ENCODE measurements at regions not wholly inside any gene's neighbourhood (a gene's known extent, or its start where the extent isn't known, plus 50 kb on each side); places are given as distances from the start of the nearest gene placed in this dataset.

- no peak for TF ChIP-seq POLR2A (IDR thresholded peaks at IDR 0.05; ENCODE audit: low read depth, low read length)
- TF ChIP-seq POLR2AphosphoS5 (IDR thresholded peaks at IDR 0.05; ENCODE audit: low read depth, low read length), result no peak
These were observed 315.9 kb upstream of the PCSK5 start for GRCh38 chr9:75574569-75574968.

Measured in GM12892 (cell line).